Endodermal cell (in vitro differentiated cells): ENCODE measurements at regions not wholly inside any gene's neighbourhood (a gene's known extent, or its start where the extent isn't known, plus 50 kb on each side); places are given as distances from the start of the nearest gene placed in this dataset.
A peak's percentile ranks its signal among the peaks of the same experiment; 100 is the strongest.

ENCODE experiments used
- DNase-seq: peaks from one replicate; pipeline ENCODE4 v3.0.0-alpha.2; 2017
- H3K27ac ChIP-seq: 2 replicates; pipeline ENCODE4 v1.5.1; 2013; ENCODE audit warnings: mild to moderate bottlenecking, low read depth, low read length, moderate library complexity
- H3K27me3 ChIP-seq: 2 replicates; pipeline ENCODE4 v1.6.1; 2013; ENCODE audit warnings: mild to moderate bottlenecking, low read length, moderate library complexity; ENCODE audit not compliant: insufficient read depth, control insufficient read depth, poor library complexity, severe bottlenecking
- H3K36me3 ChIP-seq: 2 replicates; pipeline ENCODE4 v1.7.0; 2013; ENCODE audit warnings: mild to moderate bottlenecking, low read length, moderate library complexity; ENCODE audit not compliant: control insufficient read depth, insufficient read depth
- H3K4me1 ChIP-seq: one replicate; pipeline ENCODE4 v1.7.0; 2013; ENCODE audit warnings: low read length; ENCODE audit not compliant: control insufficient read depth, insufficient read depth
- H3K4me3 ChIP-seq: 2 replicates; pipeline ENCODE4 v1.5.1; 2013; ENCODE audit warnings: mild to moderate bottlenecking, low read length, moderate library complexity
- H3K9ac ChIP-seq: 2 replicates; pipeline ENCODE4 v1.6.1; 2013; ENCODE audit warnings: mild to moderate bottlenecking, low read length, moderate library complexity; ENCODE audit not compliant: poor library complexity, severe bottlenecking; ENCODE audit errors: extremely low read depth
- H3K9me3 ChIP-seq: 2 replicates; pipeline ENCODE4 v1.6.1; 2013; ENCODE audit warnings: mild to moderate bottlenecking, low read length, moderate library complexity; ENCODE audit not compliant: control insufficient read depth
- H3K27ac Mint-ChIP-seq: 2 replicates; pipeline ENCODE4 v1.8.0; 2020; ENCODE audit warnings: mixed read lengths
- H3K27me3 Mint-ChIP-seq: 2 replicates; pipeline ENCODE4 v1.8.0; 2021; ENCODE audit warnings: mild to moderate bottlenecking, mixed read lengths; ENCODE audit not compliant: insufficient read depth
- H3K36me3 Mint-ChIP-seq: 2 replicates; pipeline ENCODE4 v1.8.0; 2020; ENCODE audit warnings: low read depth, mixed read lengths
- H3K4me1 Mint-ChIP-seq: 2 replicates; pipeline ENCODE4 v1.8.0; 2020; ENCODE audit warnings: mixed read lengths
- H3K4me3 Mint-ChIP-seq: 2 replicates; pipeline ENCODE4 v1.8.0; 2020; ENCODE audit warnings: mild to moderate bottlenecking, moderate library complexity, mixed read lengths
- H3K9me3 Mint-ChIP-seq: 2 replicates; pipeline ENCODE4 v1.8.0; 2020; ENCODE audit warnings: mild to moderate bottlenecking, mixed read lengths
- CTCF ChIP-seq: fragments of 200-600 bp; sonication (generic); conservative IDR thresholded peaks from 2 replicates; pipeline ENCODE4 v1.5.0; 2021; ENCODE audit warnings: antibody characterized with exemption, mild to moderate bottlenecking
- WGBS, 2 experiments: methylation state at CpG; one replicate each; pipeline versions ENCODE4 v1.1.5 to v1.1.7; 2013; ENCODE audit warnings: missing lambda C conversion rate in 2 of 2, mixed read lengths in 1 of 2; ENCODE audit not compliant: insufficient coverage in 1 of 2, insufficient read length in 1 of 2; 5-methylcytosine and 5-hydroxymethylcytosine counted together

GRCh38 chr4:129446074-129446473, 350.1 kb downstream of the C4orf33 start:
- peak; percentile 68 for DNase-seq
- Histone ChIP-seq H3K4me1 (no peaks in the 10 kb centered on the region), H3K9me3 (no peaks in the 10 kb centered on the region), H3K27me3 (no peaks in the 10 kb centered on the region), H3K27ac (no peak overlapping the region), H3K4me3 (no peak overlapping the region), H3K36me3 (no peaks in the 10 kb centered on the region), H3K9ac (no peak overlapping the region)
- H3K27me3 Mint-ChIP-seq: no peaks in the 10 kb centered on the region
- 78 to 80% methylated on average over 1 of the region's 1 CpG for WGBS, 2 experiments
- TF ChIP-seq CTCF: no peak
- no peak overlapping the region for H3K4me3 Mint-ChIP-seq
- H3K4me1 Mint-ChIP-seq: no peaks in the 10 kb centered on the region
- no peak overlapping the region for H3K27ac Mint-ChIP-seq
- H3K36me3 Mint-ChIP-seq: no peaks in the 10 kb centered on the region
- no peaks in the 10 kb centered on the region for H3K9me3 Mint-ChIP-seq

- 89 to 93% methylated on average over 3 to 4 of the region's 4 CpGs for WGBS, 2 experiments
- H3K4me3 ChIP-seq: no peak overlapping the region
- no peak for TF ChIP-seq CTCF
- Mint-ChIP-seq H3K36me3 (no peaks in the 10 kb centered on the region), H3K4me3 (no peak overlapping the region), H3K27ac (no peak overlapping the region), H3K4me1 (no peaks in the 10 kb centered on the region), H3K27me3 (no peaks in the 10 kb centered on the region), H3K9me3 (no peaks in the 10 kb centered on the region)
- H3K27me3 ChIP-seq: no peaks in the 10 kb centered on the region
- no peaks in the 10 kb centered on the region for H3K36me3 ChIP-seq
- H3K4me1 ChIP-seq: no peaks in the 10 kb centered on the region
- H3K9ac ChIP-seq: no peak overlapping the region
- DNase-seq: no peak
- H3K9me3 ChIP-seq: no peaks in the 10 kb centered on the region
- H3K27ac ChIP-seq: no peak overlapping the region
Observed at GRCh38 chr4:129453524-129454200, 357.7 kb downstream of the C4orf33 start.

- Mint-ChIP-seq H3K9me3 (no peaks in the 10 kb centered on the region), H3K4me3 (no peak overlapping the region), H3K27me3 (no peaks in the 10 kb centered on the region), H3K27ac (no peak overlapping the region), H3K4me1 (no peaks in the 10 kb centered on the region), H3K36me3 (no peaks in the 10 kb centered on the region)
- no peak for TF ChIP-seq CTCF
- no peaks in the 10 kb centered on the region for H3K36me3 ChIP-seq
- 90 to 100% methylated on average over 1 of the region's 1 CpG for WGBS, 2 experiments
- H3K9ac ChIP-seq: no peak overlapping the region
- DNase-seq: no peak
- no peaks in the 10 kb centered on the region for H3K4me1 ChIP-seq
- no peak overlapping the region for H3K27ac ChIP-seq
- H3K4me3 ChIP-seq: no peak overlapping the region
- no peaks in the 10 kb centered on the region for H3K27me3 ChIP-seq
- no peaks in the 10 kb centered on the region for H3K9me3 ChIP-seq
Observed at GRCh38 chr4:129455482-129455881, 359.5 kb downstream of the C4orf33 start.
